Caco-2 (cell line): ENCODE measurements at regions not wholly inside any gene's neighbourhood (a gene's known extent, or its start where the extent isn't known, plus 50 kb on each side); places are given as distances from the start of the nearest gene placed in this dataset.

Source experiments
- BruUV-seq: library from RNA; stranded (reverse); fragments of 400-500 nt; replicated peaks from 2 replicates; lab custom pipeline; 2021; lab: Mats Ljungman, UMichigan
- CTCF ChIA-PET: fragments of 300-600 bp; sonication (Branson Sonifier 250); formaldehyde crosslinking; loops from one replicate; lab custom pipeline; 2022; ENCODE audit warnings: antibody characterized with exemption; lab: Charles Lee
- POLR2A ChIA-PET: fragments of 300-600 bp; sonication (Branson Sonifier 250); formaldehyde crosslinking; loops from one replicate; lab custom pipeline; 2022; ENCODE audit warnings: antibody characterized with exemption; lab: Charles Lee
- DNase-seq, 2 experiments: peaks; one replicate each; pipeline versions ENCODE4 v3.0.0 to v3.0.0-alpha.2; 2020 to 2022
- H3K27me3 ChIP-seq: replicated peaks from 2 replicates; pipeline ENCODE4 v1.6.0; 2011; ENCODE audit warnings: low read length; ENCODE audit not compliant: control insufficient read depth, insufficient read depth
- H3K36me3 ChIP-seq: 2 replicates; pipeline ENCODE4 v1.5.1; 2011; ENCODE audit warnings: low read length; ENCODE audit not compliant: control insufficient read depth, insufficient read depth
- H3K4me1 ChIP-seq: fragments of 250-450 bp; sonication (Bioruptor Pico); 2 replicates; pipeline ENCODE4 v1.5.1; 2020; ENCODE audit warnings: mild to moderate bottlenecking
- H3K4me3 ChIP-seq: 2 replicates; pipeline ENCODE4 v1.5.1; 2011; ENCODE audit warnings: low read depth, mild to moderate bottlenecking, control low read depth, low read length
- H3K9me3 ChIP-seq: fragments of 250-450 bp; sonication (Bioruptor Pico); 2 replicates; pipeline ENCODE4 v1.5.1; 2020; ENCODE audit warnings: mild to moderate bottlenecking, moderate library complexity
- H3K27ac Mint-ChIP-seq: one replicate; pipeline ENCODE4 v1.8.0; 2022; ENCODE audit warnings: mixed read lengths; ENCODE audit not compliant: unreplicated experiment
- H3K27me3 Mint-ChIP-seq: one replicate; pipeline ENCODE4 v1.8.0; 2022; ENCODE audit warnings: mixed read lengths; ENCODE audit not compliant: insufficient read depth, unreplicated experiment
- H3K36me3 Mint-ChIP-seq: one replicate; pipeline ENCODE4 v1.8.0; 2022; ENCODE audit warnings: mild to moderate bottlenecking, mixed read lengths; ENCODE audit not compliant: insufficient read depth, unreplicated experiment
- H3K4me1 Mint-ChIP-seq: one replicate; pipeline ENCODE4 v1.8.0; 2022; ENCODE audit warnings: low read depth, mixed read lengths; ENCODE audit not compliant: unreplicated experiment
- H3K4me3 Mint-ChIP-seq: one replicate; pipeline ENCODE4 v1.8.0; 2022; ENCODE audit warnings: mild to moderate bottlenecking, moderate library complexity, mixed read lengths; ENCODE audit not compliant: unreplicated experiment
- H3K9me3 Mint-ChIP-seq: one replicate; pipeline ENCODE4 v1.8.0; 2022; ENCODE audit warnings: mixed read lengths; ENCODE audit not compliant: unreplicated experiment
- intact Hi-C: fragments of 100-400 bp; cut with micrococcal nuclease; formaldehyde crosslinking; loops from one replicate; pipeline ENCODE4 v1.10.0; 2022; ENCODE audit not compliant: unreplicated experiment
- TF ChIP-seq, protein P1 (sequence below), 2 experiments: fragments of 200-600 bp in 1 of 2; IDR thresholded peaks; 1 replicate in 1 of 2; 2 replicates in 1 of 2; pipeline versions ENCODE4 v1.5.1 to v1.8.0; 2011 to 2022; ENCODE audit warnings: antibody characterized with exemption in 1 of 2, control low read depth in 1 of 2, inconsistent platforms in 1 of 2, low read depth in 1 of 2, low read length in 1 of 2, mild to moderate bottlenecking in 1 of 2, moderate library complexity in 1 of 2; ENCODE audit not compliant: insufficient read depth in 1 of 2, severe bottlenecking in 1 of 2, unreplicated experiment in 1 of 2

DNA sequence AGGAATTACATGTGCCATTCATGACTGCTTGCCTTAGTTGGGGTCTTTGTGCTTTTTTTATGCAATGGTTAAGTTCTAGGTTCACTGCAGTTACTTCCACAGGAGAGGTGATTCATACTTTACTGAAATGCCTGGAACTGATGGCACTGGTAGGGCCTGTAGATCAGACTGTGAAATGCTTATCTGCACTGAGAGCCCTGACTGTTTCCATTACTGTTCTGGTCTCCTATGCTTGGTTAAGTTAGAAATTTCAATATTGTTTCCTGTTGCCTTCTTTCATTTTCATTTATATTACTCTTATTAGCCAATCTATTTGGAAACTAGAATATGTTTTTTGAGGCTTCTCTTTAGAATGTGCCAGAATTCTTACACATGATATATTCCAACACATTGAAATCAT, 484.1 kb upstream of the SEMA6A start:
- no peak for DNase-seq
- no TSS peak for BruUV-seq
- POLR2A ChIA-PET: no interaction called here
- Mint-ChIP-seq H3K4me1 (no peaks in the 10 kb centered on the region), H3K27me3 (peaks cover 3% of the 10 kb centered on the region), H3K27ac (no peak overlapping the region), H3K4me3 (no peak overlapping the region), H3K36me3 (no peaks in the 10 kb centered on the region), H3K9me3 (no peaks in the 10 kb centered on the region)
- TF ChIP-seq, protein P1, sequence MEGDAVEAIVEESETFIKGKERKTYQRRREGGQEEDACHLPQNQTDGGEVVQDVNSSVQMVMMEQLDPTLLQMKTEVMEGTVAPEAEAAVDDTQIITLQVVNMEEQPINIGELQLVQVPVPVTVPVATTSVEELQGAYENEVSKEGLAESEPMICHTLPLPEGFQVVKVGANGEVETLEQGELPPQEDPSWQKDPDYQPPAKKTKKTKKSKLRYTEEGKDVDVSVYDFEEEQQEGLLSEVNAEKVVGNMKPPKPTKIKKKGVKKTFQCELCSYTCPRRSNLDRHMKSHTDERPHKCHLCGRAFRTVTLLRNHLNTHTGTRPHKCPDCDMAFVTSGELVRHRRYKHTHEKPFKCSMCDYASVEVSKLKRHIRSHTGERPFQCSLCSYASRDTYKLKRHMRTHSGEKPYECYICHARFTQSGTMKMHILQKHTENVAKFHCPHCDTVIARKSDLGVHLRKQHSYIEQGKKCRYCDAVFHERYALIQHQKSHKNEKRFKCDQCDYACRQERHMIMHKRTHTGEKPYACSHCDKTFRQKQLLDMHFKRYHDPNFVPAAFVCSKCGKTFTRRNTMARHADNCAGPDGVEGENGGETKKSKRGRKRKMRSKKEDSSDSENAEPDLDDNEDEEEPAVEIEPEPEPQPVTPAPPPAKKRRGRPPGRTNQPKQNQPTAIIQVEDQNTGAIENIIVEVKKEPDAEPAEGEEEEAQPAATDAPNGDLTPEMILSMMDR (IDR thresholded peaks at IDR 0.05; ENCODE audit: insufficient read depth in 1 of 2, low read depth in 1 of 2, low read length in 1 of 2, severe bottlenecking in 1 of 2, unreplicated experiment in 1 of 2): no peak
- Histone ChIP-seq H3K36me3 (no peaks in the 10 kb centered on the region), H3K4me3 (no peak overlapping the region), H3K27me3 (no peaks in the 10 kb centered on the region), H3K9me3 (no peaks in the 10 kb centered on the region; the same call in 1 of the 2 replicates), H3K4me1 (no peaks in the 10 kb centered on the region)
- intact Hi-C loops: no loop called here
- CTCF ChIA-PET: no interaction called here

DNA sequence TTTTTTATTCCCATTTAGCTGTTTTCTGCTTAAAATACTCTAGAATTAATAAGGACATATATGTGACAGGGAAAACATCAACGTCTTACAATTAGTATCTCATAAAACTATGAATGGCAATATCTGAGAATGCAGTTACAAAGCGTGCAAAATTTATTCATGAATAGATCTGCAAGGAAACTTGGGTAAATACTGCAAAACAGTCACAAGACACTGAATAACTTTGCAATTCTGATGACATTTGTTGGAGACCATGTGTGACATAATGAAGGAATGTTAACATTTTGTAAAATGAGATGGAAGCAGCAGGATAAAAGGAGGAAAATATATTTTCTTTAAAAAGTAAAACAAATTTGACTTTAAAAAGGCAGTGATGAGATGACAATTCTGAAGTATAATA, 480.9 kb upstream of the SEMA6A start:
- H3K27ac Mint-ChIP-seq: no peak overlapping the region

DNA sequence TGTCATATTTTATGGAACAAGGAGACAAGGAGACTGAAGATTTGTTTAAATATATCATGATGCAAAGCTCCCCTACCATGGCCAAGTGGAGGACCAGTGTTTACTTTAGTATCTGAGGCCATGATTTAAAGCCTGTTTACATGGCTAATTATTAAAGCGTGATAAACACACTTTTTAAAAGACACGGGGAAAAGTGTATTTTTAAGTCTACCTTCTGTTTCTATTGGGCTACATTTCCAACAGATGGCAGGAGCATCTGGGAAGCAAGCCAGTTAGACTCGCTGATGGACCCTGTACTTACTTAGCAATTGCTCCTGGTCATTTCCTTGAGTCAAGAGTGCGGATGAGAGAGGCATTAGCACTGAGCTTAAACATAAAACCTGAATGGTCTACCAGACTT, 480.3 kb upstream of the SEMA6A start:
- Histone ChIP-seq H3K4me1 (no peaks in the 10 kb centered on the region), H3K9me3 (no peaks in the 10 kb centered on the region; the same call in 1 of the 2 replicates), H3K27me3 (no peaks in the 10 kb centered on the region), H3K4me3 (no peak overlapping the region), H3K36me3 (no peaks in the 10 kb centered on the region)
- intact Hi-C loops: no loop called here
- CTCF ChIA-PET: no interaction called here
- DNase-seq: no peak
- Mint-ChIP-seq H3K27ac (no peak overlapping the region), H3K4me3 (no peak overlapping the region), H3K9me3 (no peaks in the 10 kb centered on the region), H3K36me3 (no peaks in the 10 kb centered on the region), H3K4me1 (no peaks in the 10 kb centered on the region), H3K27me3 (peaks cover 3% of the 10 kb centered on the region)
- no TSS peak for BruUV-seq
- POLR2A ChIA-PET: no interaction called here
- TF ChIP-seq, protein P1 (IDR thresholded peaks at IDR 0.05; ENCODE audit: insufficient read depth in 1 of 2, low read depth in 1 of 2, low read length in 1 of 2, severe bottlenecking in 1 of 2, unreplicated experiment in 1 of 2): no peak

More for the DNA sequence above, 480.9 kb upstream of the SEMA6A start:
- Mint-ChIP-seq H3K9me3 (no peaks in the 10 kb centered on the region), H3K4me1 (no peaks in the 10 kb centered on the region), H3K36me3 (no peaks in the 10 kb centered on the region), H3K27me3 (peaks cover 3% of the 10 kb centered on the region), H3K4me3 (no peak overlapping the region)
- TF ChIP-seq, protein P1 (IDR thresholded peaks at IDR 0.05; ENCODE audit: insufficient read depth in 1 of 2, low read depth in 1 of 2, low read length in 1 of 2, severe bottlenecking in 1 of 2, unreplicated experiment in 1 of 2): no peak
- no TSS peak for BruUV-seq
- H3K27me3 ChIP-seq: no peaks in the 10 kb centered on the region
- H3K4me3 ChIP-seq: no peak overlapping the region
- CTCF ChIA-PET: no interaction called here
- H3K4me1 ChIP-seq: no peaks in the 10 kb centered on the region
- DNase-seq: no peak
- POLR2A ChIA-PET: no interaction called here
- H3K9me3 ChIP-seq: no peaks in the 10 kb centered on the region; the same call in 1 of the 2 replicates
- no peaks in the 10 kb centered on the region for H3K36me3 ChIP-seq
- intact Hi-C loops: no loop called here
